ENCODE measurements at regions not wholly inside any gene's neighbourhood (a gene's known extent, or its start where the extent isn't known, plus 50 kb on each side); places are given as distances from the start of the nearest gene placed in this dataset.

- Histone ChIP-seq H3K18ac (ENCODE audit: extremely low read depth, low read length) (no peak overlapping the region), H3K56ac (replicated peaks; ENCODE audit: insufficient read length, low read depth, low read length) (no peak overlapping the region), H4K20me1 (replicated peaks in 1 of 2; ENCODE audit: control insufficient read depth in 1 of 2, insufficient read depth in 2 of 2, low read length in 2 of 2) (no peaks in the 10 kb centered on the region), H3K9me3 (ENCODE audit: insufficient read depth in 2 of 2, low read depth in 1 of 2, low read length in 1 of 2) (no peaks in the 10 kb centered on the region), H3K27me3 (replicated peaks in 1 of 4; ENCODE audit: control insufficient read depth in 3 of 4, extremely low read depth in 1 of 4, insufficient read depth in 3 of 4, low read length in 3 of 4) (no peaks in the 10 kb centered on the region), H2BK20ac (ENCODE audit: low read length) (no peak overlapping the region), H3K14ac (ENCODE audit: insufficient read length) (no peak overlapping the region), H4K91ac (replicated peaks; ENCODE audit: insufficient read length, low read length) (no peak overlapping the region), H2BK15ac (ENCODE audit: low read length) (no peak overlapping the region), H3K27ac (ENCODE audit: low read depth, low read length) (no peak overlapping the region), H3K4ac (replicated peaks; ENCODE audit: insufficient read length, low read depth, low read length) (no peak overlapping the region), H4K5ac (ENCODE audit: insufficient read length, low read depth, low read length) (no peak overlapping the region), H3K79me1 (ENCODE audit: low read depth, low read length) (no peaks in the 10 kb centered on the region), H3K4me3 (ENCODE audit: extremely low read depth in 1 of 4, insufficient read depth in 2 of 4, low read depth in 3 of 4, low read length in 4 of 4) (no peak overlapping the region), H2BK120ac (replicated peaks; ENCODE audit: low read depth, low read length) (no peak overlapping the region), H3K79me2 (ENCODE audit: control insufficient read depth in 1 of 2, insufficient read depth in 2 of 2, low read length in 2 of 2) (no peaks in the 10 kb centered on the region), H3K4me2 (ENCODE audit: insufficient read depth in 1 of 2, low read depth in 2 of 2, low read length in 2 of 2) (no peak overlapping the region), H2AFZ (ENCODE audit: low read length) (no peak overlapping the region), H4K8ac (ENCODE audit: extremely low read depth, insufficient read depth, low read length) (no peak overlapping the region), H3K23ac (ENCODE audit: insufficient read length) (no peak overlapping the region), H3K4me1 (replicated peaks in 1 of 4; ENCODE audit: control insufficient read depth in 3 of 4, insufficient read depth in 4 of 4, low read length in 3 of 4) (no peaks in the 10 kb centered on the region), H3K23me2 (ENCODE audit: low read depth, low read length) (no peaks in the 10 kb centered on the region), H3K9ac (replicated peaks in 1 of 4; ENCODE audit: extremely low read depth in 1 of 4, low read depth in 3 of 4, low read length in 3 of 4) (no peak overlapping the region), H2BK5ac (ENCODE audit: low read depth, low read length) (no peak overlapping the region), H2BK12ac (ENCODE audit: low read depth, low read length) (no peak overlapping the region), H3K36me3 (ENCODE audit: control insufficient read depth in 2 of 4, insufficient read depth in 4 of 4, low read length in 3 of 4) (no peaks in the 10 kb centered on the region), H2AK5ac (ENCODE audit: low read depth, low read length) (no peak overlapping the region)
- WGBS, 2 experiments (ENCODE audit: extremely low coverage in 1 of 2, insufficient coverage in 1 of 2, insufficient read length in 1 of 2, insufficient replicate concordance in 2 of 2, low coverage in 1 of 2, low lambda C conversion rate in 2 of 2, missing lambda C conversion rate in 1 of 2): 93% methylated on average over 5 of the region's 5 CpGs; no CpG with 5 or more reads in 1 of the 2 experiments
- TF ChIP-seq CTBP2 (IDR thresholded peaks at IDR 0.05; ENCODE audit: borderline replicate concordance, insufficient read depth, insufficient read length, low read length) (no peak), SIX5 (IDR thresholded peaks at IDR 0.05; ENCODE audit: low read depth, low read length) (no peak), KDM5A (IDR thresholded peaks at IDR 0.05; ENCODE audit: low read length) (no peak), ATF3 (IDR thresholded peaks at IDR 0.05; ENCODE audit: insufficient read depth, low read depth, low read length) (no peak), SIRT6 (IDR thresholded peaks at IDR 0.05; ENCODE audit: low read length) (no peak)
- FAIRE-seq: no peak
- CTCF ChIA-PET (ENCODE audit: partially characterized antibody): interaction anchor here (1.7 to 2.5 kb wide), 4 partner anchors 9 to 30 kb away, joined by 5 to 11 read pairs (median 6); no protein-coding TSS in a partner anchor
- no peak for DNase-seq (ENCODE audit: low read depth in 1 of 2, low spot score in 2 of 2)
- POLR2A ChIA-PET (ENCODE audit: partially characterized antibody): no interaction called here
Measured at GRCh38 chr16:66308096-66308495, 58.4 kb upstream of the CDH5 start.

Data from H1 (cell line).